Mucosa of descending colon (tissue), 3 donors: ENCODE measurements at regions not wholly inside any gene's neighbourhood (a gene's known extent, or its start where the extent isn't known, plus 50 kb on each side); places are given as distances from the start of the nearest gene placed in this dataset.

Experiments used
- ATAC-seq: fragments of 200-7000 bp; cut with Tn5 transposase; one replicate; pipeline ENCODE4 v1.9.1; 2020; ENCODE audit warnings: mild to moderate bottlenecking, moderate library complexity
- DNase-seq, 3 donors: peaks; one replicate each; pipeline ENCODE4 v3.0.0-alpha.2; 2020
- H3K36me3 ChIP-seq: fragments of 200-600 bp; one replicate; pipeline ENCODE4 v1.8.0; 2021; ENCODE audit warnings: low read depth, mild to moderate bottlenecking
- H3K4me1 ChIP-seq: fragments of 200-600 bp; one replicate; pipeline ENCODE4 v1.8.0; 2021; ENCODE audit warnings: low read depth, mild to moderate bottlenecking
- H3K4me3 ChIP-seq: fragments of 200-600 bp; one replicate; pipeline ENCODE4 v1.8.0; 2021; ENCODE audit warnings: mild to moderate bottlenecking
- H3K9me3 ChIP-seq: fragments of 200-600 bp; one replicate; pipeline ENCODE4 v1.8.0; 2021; ENCODE audit warnings: mild to moderate bottlenecking
- intact Hi-C, 2 donors: fragments of 100-400 bp; cut with DNase I in 1 of 2; cut with micrococcal nuclease in 1 of 2; formaldehyde crosslinking; loops; one replicate each; pipeline versions ENCODE4 v1.11.0 to v1.11.1; 2022; cut with DNase I, micrococcal nuclease
- TF ChIP-seq, protein P1 (sequence below): fragments of 200-600 bp; IDR thresholded peaks from one replicate; pipeline ENCODE4 v1.8.0; 2022; ENCODE audit warnings: antibody characterized with exemption, mild to moderate bottlenecking
- donor health status: DM: no; HTN: no; CAD: no; lungs with moderate emphysema.
- donor health status: DM: no; HTN: no; CAD: no.
- donor health status: DM: no; HTN: yes; CAD: no.

DNA sequence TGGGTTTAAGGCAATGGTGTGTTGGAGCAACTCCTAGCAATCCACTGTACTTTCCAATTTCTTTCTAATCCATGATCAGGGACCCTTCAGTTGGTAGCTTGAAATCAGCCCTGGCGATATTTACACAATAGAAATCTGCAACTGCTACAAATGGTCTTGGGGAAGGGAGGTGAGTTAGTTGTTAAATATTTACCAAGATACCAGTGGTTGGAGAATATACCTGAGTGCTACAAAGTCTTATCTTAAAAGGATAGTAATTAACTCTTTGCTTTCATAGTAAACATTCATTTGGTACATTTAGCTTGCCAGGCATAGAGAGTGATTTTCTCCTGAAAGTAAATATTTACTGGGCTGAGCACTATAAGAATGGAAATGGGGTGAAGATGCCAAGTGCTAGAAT lies 568.2 kb downstream of the BCKDHB start:
- intact Hi-C loops = no loop called here
- Histone ChIP-seq H3K36me3 (no peaks in the 10 kb centered on the region), H3K4me1 (no peaks in the 10 kb centered on the region), H3K4me3 (no peak overlapping the region), H3K9me3 (peaks cover 4% of the 10 kb centered on the region)
- no peak for ATAC-seq
- DNase-seq = no peak
- TF ChIP-seq, protein P1, sequence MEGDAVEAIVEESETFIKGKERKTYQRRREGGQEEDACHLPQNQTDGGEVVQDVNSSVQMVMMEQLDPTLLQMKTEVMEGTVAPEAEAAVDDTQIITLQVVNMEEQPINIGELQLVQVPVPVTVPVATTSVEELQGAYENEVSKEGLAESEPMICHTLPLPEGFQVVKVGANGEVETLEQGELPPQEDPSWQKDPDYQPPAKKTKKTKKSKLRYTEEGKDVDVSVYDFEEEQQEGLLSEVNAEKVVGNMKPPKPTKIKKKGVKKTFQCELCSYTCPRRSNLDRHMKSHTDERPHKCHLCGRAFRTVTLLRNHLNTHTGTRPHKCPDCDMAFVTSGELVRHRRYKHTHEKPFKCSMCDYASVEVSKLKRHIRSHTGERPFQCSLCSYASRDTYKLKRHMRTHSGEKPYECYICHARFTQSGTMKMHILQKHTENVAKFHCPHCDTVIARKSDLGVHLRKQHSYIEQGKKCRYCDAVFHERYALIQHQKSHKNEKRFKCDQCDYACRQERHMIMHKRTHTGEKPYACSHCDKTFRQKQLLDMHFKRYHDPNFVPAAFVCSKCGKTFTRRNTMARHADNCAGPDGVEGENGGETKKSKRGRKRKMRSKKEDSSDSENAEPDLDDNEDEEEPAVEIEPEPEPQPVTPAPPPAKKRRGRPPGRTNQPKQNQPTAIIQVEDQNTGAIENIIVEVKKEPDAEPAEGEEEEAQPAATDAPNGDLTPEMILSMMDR = no peak

DNA sequence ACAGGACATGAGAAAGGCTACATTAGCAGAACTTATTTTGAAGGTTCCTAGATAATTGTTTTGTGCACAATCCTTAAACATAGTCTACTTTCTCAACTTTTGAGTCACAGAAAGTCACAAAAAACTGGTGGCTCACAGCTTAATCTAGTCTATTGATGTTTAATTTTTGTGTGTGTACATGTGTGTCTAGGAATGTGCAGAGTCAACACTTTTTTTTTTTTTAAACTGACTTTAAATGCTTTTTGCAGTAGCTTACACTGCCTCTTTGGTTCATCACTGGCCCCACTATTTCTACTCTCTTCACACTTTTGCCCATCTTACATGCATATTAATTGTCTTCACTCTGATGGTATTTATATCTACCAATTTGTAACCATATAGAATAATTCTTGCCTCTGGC lies 566.9 kb downstream of the BCKDHB start:
- intact Hi-C loops = no loop called here
- no peak for ATAC-seq
- Histone ChIP-seq H3K9me3 (peaks cover 4% of the 10 kb centered on the region), H3K4me1 (no peaks in the 10 kb centered on the region), H3K4me3 (no peak overlapping the region), H3K36me3 (no peaks in the 10 kb centered on the region)
- DNase-seq = no peak
- TF ChIP-seq, protein P1 = no peak

DNA sequence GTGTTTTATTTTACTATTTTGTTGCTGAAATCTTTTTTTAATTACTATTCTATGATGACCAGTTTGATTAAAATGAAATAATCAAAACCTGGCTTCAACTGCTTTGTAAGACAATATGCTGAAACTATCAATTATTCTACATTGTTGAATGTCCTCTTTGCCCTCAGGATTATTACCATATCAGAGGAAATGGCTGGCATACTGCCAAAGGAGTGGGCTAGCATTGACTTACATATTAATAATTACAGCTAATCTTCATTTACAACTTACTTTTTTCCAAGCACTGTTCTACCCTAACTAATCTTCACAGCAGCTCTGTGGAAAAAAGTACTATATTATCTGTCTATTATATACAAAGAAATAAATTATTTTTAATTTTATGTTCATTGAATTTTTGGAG lies 560.5 kb downstream of the BCKDHB start:
- intact Hi-C loops = no loop called here

DNA sequence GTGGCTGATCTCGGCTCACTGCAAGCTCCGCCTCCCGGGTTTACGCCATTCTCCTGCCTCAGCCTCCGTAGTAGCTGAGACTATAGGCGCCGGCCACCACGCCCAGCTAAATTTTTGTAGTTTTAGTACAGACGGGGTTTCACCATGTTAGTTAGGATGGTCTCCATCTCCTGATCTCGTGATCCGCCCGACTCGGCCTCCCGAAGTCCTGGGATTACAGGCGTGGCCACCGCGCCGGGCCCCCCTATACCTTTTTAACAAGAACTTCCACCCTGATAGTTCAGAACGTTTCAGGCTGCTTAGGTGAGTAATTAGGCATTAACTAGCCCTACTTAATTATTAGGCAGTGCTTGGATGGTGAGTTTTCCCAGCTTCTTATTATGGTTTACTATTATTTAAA lies 552.5 kb downstream of the BCKDHB start:
- H3K9me3 ChIP-seq = no peaks in the 10 kb centered on the region
- DNase-seq (no peak), ATAC-seq (no peak)
- H3K4me1 ChIP-seq = no peaks in the 10 kb centered on the region
- TF ChIP-seq, protein P1 = no peak
- no peaks in the 10 kb centered on the region for H3K36me3 ChIP-seq
- intact Hi-C loops = no loop called here
- no peak overlapping the region for H3K4me3 ChIP-seq

More for the DNA sequence above, 560.5 kb downstream of the BCKDHB start:
- H3K4me3 ChIP-seq = no peak overlapping the region
- no peaks in the 10 kb centered on the region for H3K9me3 ChIP-seq
- TF ChIP-seq, protein P1 = no peak
- no peak for DNase-seq
- H3K36me3 ChIP-seq = no peaks in the 10 kb centered on the region
- no peak for ATAC-seq
- H3K4me1 ChIP-seq = no peaks in the 10 kb centered on the region

DNA sequence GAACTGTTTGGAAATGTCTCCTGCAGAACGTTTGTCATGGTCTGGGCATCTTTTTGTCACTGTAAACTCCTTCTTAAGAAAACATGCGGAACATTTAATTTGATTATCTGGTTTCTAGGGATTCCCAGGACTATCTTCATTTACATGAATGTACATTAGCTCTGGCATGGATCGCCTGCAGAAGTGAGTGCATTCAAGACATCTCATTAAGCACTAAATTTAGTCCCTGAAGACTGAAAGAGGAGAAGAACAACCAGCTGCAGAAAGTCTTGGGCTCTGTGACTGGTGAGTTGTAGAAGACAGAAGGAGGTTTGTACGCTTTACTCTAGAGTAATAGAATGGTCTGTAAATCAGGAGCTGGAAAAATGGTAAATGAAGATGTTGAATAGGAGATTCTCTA lies 540.7 kb downstream of the BCKDHB start:
- Histone ChIP-seq H3K36me3 (no peaks in the 10 kb centered on the region), H3K9me3 (no peaks in the 10 kb centered on the region), H3K4me3 (no peak overlapping the region), H3K4me1 (no peaks in the 10 kb centered on the region)
- DNase-seq (no peak), ATAC-seq (no peak)
- intact Hi-C loops = no loop called here
- TF ChIP-seq, protein P1 = no peak

DNA sequence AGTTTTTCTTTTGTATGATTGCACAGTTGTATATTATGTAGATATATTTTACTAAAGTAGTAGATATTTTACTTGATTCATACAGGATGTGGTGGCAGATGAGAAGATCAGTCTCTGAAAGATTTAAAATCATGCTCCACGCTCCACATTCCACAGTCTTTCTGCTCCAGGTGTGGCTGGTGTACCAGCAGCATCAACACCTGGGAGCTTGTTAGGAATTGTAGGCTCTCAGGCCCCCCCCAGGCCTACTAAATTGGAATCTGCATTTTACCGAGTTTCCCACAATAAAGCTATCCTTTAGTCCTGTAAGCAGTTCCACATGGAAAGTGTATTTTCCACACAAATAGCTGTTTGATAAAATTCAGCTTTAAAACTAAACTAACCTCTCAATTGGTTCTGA lies 537.4 kb downstream of the BCKDHB start:
- intact Hi-C loops = no loop called here
- H3K4me3 ChIP-seq = no peak overlapping the region
- H3K9me3 ChIP-seq = no peaks in the 10 kb centered on the region
- no peak for ATAC-seq
- H3K36me3 ChIP-seq = no peaks in the 10 kb centered on the region
- DNase-seq = no peak
- TF ChIP-seq, protein P1 = no peak
- H3K4me1 ChIP-seq = no peaks in the 10 kb centered on the region
